ENCODE measurements at regions not wholly inside any gene's neighbourhood (a gene's known extent, or its start where the extent isn't known, plus 50 kb on each side); places are given as distances from the start of the nearest gene placed in this dataset.

DNA sequence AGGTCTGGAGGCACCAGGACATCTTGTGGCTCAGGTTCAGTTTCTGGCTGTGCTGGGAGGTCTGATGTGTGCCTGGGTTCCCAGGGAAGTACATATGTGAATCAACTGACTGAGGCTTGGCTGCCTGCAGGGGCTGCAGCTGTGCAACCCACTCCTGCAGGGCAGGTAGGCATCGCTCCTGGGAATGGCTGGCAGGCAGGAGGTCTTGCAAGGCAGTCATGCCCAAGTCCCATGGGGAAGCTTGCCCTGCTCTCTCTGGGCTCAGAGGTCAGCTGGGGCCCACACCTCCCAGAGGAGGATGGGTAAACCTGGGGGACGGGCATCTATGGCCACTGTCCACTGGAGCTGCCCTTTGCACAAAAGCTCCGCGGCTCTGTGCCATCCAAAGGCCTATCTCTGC, 1141.8 kb downstream of the SLITRK1 start:
- Mint-ChIP-seq H3K4me3 (no peak overlapping the region), H3K9me3 (peaks cover 0 to 24% (median 15%) of the 10 kb centered on the region in 7 donors)
- no peaks in the 10 kb centered on the region for H3K36me3 ChIP-seq (replicated peaks in 1 of 2; ENCODE audit: control insufficient read depth in 1 of 2, insufficient read depth in 2 of 2, low read length in 2 of 2)

DNA sequence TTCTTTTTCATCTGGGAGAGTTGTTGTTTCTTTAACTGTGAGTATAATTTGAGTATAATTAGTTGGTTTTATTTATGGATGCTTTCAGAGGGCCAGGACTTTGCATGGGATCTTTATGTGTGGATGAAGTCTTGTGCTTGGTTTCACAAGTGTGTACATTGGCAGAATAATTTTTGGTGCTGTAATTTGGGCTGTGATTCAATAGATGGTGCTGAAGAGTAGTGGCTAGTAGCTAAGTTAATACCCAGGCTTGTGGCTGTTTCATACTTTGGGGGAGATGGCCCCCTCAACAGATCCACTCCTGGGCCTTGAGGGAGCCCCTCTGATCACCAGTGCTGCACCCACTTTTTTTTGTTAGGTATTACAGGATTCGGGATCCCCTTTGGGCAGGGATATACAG, 1142.4 kb downstream of the SLITRK1 start:
- Histone ChIP-seq H3K27ac (ENCODE audit: low read depth in 1 of 2, low read length in 2 of 2) (no peak overlapping the region), H3K4me1 (ENCODE audit: control insufficient read depth in 1 of 2, insufficient read depth in 2 of 2, low read length in 2 of 2) (no peaks in the 10 kb centered on the region), H3K27me3 (ENCODE audit: control insufficient read depth in 2 of 2, insufficient read depth in 2 of 2, low read length in 2 of 2) (no peaks in the 10 kb centered on the region), H4K20me1 (ENCODE audit: insufficient read depth, low read length) (no peaks in the 10 kb centered on the region), H3K9me3 (replicated peaks in 1 of 2; ENCODE audit: control insufficient read depth in 1 of 2, insufficient read depth in 1 of 2, low read length in 2 of 2) (peaks cover 8 to 18% of the 10 kb centered on the region in 2 donors), H2AFZ (ENCODE audit: insufficient read depth, low read depth, low read length, poor library complexity, severe bottlenecking) (no peak overlapping the region), H3K4me3 (replicated peaks in 1 of 3; ENCODE audit: low read depth in 2 of 3, low read length in 3 of 3) (no peak overlapping the region), H3K79me2 (ENCODE audit: insufficient read depth, low read length) (no peaks in the 10 kb centered on the region), H3K36me3 (replicated peaks in 1 of 2; ENCODE audit: control insufficient read depth in 1 of 2, insufficient read depth in 2 of 2, low read length in 2 of 2) (no peaks in the 10 kb centered on the region), H3K4me2 (replicated peaks; ENCODE audit: extremely low read depth, low read length, poor library complexity, severe bottlenecking) (no peak overlapping the region), H3K9ac (ENCODE audit: insufficient read depth, low read length, poor library complexity, severe bottlenecking) (no peak overlapping the region)
- WGBS (ENCODE audit: insufficient coverage) = 80% methylated on average over 1 of the region's 1 CpG
- Mint-ChIP-seq H3K27me3 (ENCODE audit: low read depth in 3 of 3) (no peaks in the 10 kb centered on the region), H3K27ac (no peak overlapping the region), H3K9me3 (peaks cover 0 to 27% (median 15%) of the 10 kb centered on the region in 7 donors), H3K4me1 (no peaks in the 10 kb centered on the region), H3K36me3 (no peaks in the 10 kb centered on the region), H3K4me3 (no peak overlapping the region)
- TF ChIP-seq, protein P1, sequence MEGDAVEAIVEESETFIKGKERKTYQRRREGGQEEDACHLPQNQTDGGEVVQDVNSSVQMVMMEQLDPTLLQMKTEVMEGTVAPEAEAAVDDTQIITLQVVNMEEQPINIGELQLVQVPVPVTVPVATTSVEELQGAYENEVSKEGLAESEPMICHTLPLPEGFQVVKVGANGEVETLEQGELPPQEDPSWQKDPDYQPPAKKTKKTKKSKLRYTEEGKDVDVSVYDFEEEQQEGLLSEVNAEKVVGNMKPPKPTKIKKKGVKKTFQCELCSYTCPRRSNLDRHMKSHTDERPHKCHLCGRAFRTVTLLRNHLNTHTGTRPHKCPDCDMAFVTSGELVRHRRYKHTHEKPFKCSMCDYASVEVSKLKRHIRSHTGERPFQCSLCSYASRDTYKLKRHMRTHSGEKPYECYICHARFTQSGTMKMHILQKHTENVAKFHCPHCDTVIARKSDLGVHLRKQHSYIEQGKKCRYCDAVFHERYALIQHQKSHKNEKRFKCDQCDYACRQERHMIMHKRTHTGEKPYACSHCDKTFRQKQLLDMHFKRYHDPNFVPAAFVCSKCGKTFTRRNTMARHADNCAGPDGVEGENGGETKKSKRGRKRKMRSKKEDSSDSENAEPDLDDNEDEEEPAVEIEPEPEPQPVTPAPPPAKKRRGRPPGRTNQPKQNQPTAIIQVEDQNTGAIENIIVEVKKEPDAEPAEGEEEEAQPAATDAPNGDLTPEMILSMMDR (IDR thresholded peaks at IDR 0.05) = no peak
- no peak for DNase-seq
- intact Hi-C loops (cut with micrococcal nuclease) = no loop called here

More for the DNA sequence above, 1141.8 kb downstream of the SLITRK1 start:
- no peaks in the 10 kb centered on the region for H3K4me1 Mint-ChIP-seq
- H3K4me3 ChIP-seq (replicated peaks in 1 of 3; ENCODE audit: low read depth in 2 of 3, low read length in 3 of 3) = no peak overlapping the region
- 98% methylated on average over 2 of the region's 4 CpGs for WGBS (ENCODE audit: insufficient coverage)
- no peak overlapping the region for H2AFZ ChIP-seq (ENCODE audit: insufficient read depth, low read depth, low read length, poor library complexity, severe bottlenecking)
- no peaks in the 10 kb centered on the region for H4K20me1 ChIP-seq (ENCODE audit: insufficient read depth, low read length)
- H3K27me3 ChIP-seq (ENCODE audit: control insufficient read depth in 2 of 2, insufficient read depth in 2 of 2, low read length in 2 of 2) = no peaks in the 10 kb centered on the region
- H3K9ac ChIP-seq (ENCODE audit: insufficient read depth, low read length, poor library complexity, severe bottlenecking) = no peak overlapping the region
- no peak overlapping the region for H3K4me2 ChIP-seq (replicated peaks; ENCODE audit: extremely low read depth, low read length, poor library complexity, severe bottlenecking)
- H3K27ac ChIP-seq (ENCODE audit: low read depth in 1 of 2, low read length in 2 of 2) = no peak overlapping the region
- peaks cover 8 to 18% of the 10 kb centered on the region in 2 donors for H3K9me3 ChIP-seq (replicated peaks in 1 of 2; ENCODE audit: control insufficient read depth in 1 of 2, insufficient read depth in 1 of 2, low read length in 2 of 2)
- no peaks in the 10 kb centered on the region for H3K4me1 ChIP-seq (ENCODE audit: control insufficient read depth in 1 of 2, insufficient read depth in 2 of 2, low read length in 2 of 2)
- no peaks in the 10 kb centered on the region for H3K79me2 ChIP-seq (ENCODE audit: insufficient read depth, low read length)
- H3K36me3 Mint-ChIP-seq = no peaks in the 10 kb centered on the region
- no peak for DNase-seq
- H3K27ac Mint-ChIP-seq = no peak overlapping the region
- TF ChIP-seq, protein P1 (IDR thresholded peaks at IDR 0.05) = no peak
- intact Hi-C loops (cut with micrococcal nuclease) = no loop called here
- H3K27me3 Mint-ChIP-seq (ENCODE audit: low read depth in 3 of 3) = no peaks in the 10 kb centered on the region

Data from CD14-positive monocyte (primary cell).